ENCODE measurements at regions not wholly inside any gene's neighbourhood (a gene's known extent, or its start where the extent isn't known, plus 50 kb on each side); places are given as distances from the start of the nearest gene placed in this dataset.

DNA sequence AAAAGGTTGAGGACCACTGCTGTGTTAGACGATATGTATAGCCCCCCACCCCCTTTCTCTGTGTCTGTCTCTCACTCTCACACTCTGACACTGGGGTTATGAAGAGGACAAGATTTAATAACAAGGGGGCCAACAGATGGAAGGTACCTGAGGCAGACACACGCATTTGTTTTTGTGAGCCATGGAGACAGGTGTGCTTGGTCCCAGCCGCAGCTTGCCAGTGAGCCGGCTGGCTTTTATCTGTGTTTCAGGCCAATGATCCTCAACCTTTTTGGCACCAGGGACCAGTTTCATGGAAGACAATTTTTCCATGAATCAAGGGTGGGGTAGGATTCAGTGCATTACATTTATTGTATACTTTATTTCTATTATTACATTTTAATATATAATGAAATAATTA lies 394.9 kb upstream of the RGMA start:
- DNase-seq (ENCODE audit: low spot score), result no peak

DNA sequence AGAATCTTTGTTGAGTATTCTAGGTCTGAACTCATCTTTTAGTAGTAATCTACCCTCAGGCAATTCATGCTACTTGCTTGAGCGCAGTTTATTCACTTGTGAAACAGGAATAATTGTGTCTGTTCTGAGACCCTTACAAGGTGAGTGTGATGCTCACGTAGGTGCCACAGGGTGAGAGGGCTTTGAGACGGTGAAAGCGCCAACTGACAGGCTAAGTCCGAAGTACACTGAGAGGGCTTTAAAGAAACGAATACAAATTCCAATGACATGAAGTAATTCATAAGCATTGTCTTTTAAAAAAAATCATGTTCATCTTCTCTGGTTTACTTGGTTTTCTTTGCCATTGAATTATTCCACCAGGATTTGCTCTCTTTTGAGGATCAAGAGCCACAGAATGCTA lies 393.7 kb upstream of the RGMA start:
- no peak for DNase-seq (ENCODE audit: low spot score)

DNA sequence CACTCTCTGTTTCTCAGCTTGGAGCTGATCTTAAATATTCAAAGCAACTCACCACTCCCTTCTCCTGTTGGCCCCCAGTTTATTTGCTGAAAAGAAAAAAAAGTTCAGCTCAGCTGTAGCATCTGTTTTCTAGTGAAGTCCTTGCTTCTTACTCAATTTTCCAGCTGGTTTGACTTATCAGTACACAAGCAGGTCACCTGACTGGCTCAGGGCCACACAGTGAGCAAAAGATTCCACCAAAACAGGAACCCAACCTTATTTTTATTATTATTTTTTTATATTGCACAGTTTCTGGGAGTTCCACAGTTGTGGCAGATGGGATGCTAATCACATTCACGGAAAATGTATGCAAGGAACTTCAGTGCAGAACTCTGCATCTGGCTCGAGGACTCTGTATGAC lies 390.7 kb upstream of the RGMA start:
- no peak for DNase-seq (ENCODE audit: low spot score)

DNA sequence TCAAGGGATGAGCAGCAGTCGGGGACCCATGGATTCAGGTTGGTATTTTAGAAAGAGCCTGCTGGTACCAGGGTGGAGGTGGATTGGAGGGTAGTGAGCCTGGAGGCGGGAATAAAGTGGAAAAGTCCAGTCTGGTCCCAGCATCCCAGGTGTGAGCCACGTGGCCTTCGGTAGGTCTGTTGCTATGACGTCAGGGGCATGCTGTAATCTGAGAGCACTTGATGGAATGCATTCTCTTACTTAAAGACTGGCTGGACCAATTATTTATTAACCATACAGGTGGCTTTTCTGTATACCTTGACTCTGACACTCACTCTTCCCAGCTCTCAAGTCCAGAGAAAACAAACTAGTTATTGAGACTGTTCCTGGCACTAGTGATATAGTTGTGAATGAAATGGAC lies 389.9 kb upstream of the RGMA start:
- DNase-seq (ENCODE audit: low spot score), result no peak

DNA sequence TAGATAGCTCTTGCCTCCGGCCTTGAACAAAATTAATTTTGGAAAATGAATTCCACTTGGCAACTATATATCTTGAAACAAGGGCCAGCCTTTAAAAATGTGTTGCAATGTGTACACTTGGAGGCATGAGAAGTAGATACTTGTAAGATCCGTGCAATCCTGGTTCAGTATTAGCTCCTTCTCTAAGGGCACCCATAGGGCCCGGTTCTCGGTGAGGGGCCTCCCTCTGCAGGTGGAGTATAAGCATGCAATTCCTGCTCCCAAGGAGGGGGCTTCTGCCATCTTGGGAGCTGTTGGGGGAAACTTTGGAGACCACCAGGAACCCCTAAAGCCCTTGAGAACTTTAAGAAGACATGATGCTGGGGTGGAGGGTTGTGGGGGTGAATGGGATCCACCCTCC lies 388.7 kb upstream of the RGMA start:
- no peak for DNase-seq (ENCODE audit: low spot score)

DNA sequence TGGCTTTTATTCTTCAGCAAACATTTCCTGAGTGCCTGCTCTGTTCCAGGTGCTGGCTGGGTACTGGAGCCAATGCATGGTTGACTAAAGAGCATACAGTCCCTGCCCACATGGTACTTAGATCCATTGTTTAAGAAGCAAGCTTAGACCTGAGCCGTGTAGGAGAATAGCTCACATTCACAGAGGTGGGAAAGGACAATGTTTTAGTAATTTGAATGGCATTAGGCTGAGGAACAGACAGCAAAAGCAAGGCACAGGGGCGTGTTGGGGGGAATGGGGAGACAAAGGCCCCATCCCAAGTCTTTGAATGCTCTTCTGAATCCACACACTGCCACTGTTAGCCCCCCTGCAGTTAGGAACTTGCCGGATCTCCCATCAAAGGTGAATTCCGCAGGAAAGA lies 388.2 kb upstream of the RGMA start:
- no peak for DNase-seq (ENCODE audit: low spot score)

DNA sequence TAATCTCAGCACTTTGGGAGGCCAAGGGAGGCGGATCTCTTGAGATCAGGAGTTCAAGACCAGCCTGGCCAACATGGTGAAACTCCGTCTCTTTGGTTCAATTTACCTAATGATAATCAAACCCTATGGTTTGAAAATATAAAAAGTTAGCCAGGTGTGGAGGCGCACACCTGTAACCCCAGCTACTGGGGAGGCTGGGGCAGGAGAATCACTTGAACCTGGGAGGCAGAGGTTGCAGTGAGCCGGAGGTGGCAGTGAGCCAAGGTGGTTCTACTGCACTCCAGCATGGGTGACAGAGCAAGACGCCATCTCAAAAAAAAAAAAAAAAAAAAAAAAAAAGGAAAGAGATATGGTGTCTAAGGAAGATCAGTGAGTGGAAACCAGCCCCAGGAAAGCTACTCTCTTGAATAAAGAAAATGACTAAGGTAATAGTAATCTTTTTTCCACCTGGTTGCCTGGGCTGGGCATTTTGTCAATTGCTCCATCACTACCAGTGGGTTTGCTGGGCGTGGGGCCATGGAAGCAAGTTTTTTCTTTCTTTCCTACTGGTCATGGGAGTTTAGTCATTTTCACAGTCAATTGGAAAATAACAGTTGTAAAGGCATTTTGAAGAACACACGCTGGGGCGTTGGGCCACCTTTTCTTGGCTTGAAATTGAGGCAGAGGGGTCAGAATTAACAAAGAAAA lies 387.6 kb upstream of the RGMA start:
- DNase-seq (ENCODE audit: low spot score), result no peak

DNA sequence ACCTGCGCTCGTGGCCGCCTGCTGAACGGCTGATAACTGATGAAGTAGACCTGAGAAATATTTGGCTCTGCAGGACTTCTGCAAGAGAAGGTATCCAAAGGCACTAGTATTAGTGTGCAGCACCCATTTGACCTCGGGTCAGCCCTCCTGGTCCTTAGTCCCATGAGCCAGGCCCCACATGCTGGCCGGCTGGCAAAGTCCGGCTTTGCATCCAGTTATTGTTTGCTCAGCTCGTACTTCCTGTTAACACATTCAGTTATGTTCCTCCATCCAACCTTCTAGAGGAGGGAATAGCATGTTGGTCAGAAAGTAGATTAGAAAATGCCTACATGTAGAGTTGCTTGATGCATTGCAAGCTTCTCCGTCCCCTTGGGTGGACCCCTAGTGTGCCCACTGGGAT lies 385.7 kb upstream of the RGMA start:
- DNase-seq (ENCODE audit: low spot score), result no peak

DNA sequence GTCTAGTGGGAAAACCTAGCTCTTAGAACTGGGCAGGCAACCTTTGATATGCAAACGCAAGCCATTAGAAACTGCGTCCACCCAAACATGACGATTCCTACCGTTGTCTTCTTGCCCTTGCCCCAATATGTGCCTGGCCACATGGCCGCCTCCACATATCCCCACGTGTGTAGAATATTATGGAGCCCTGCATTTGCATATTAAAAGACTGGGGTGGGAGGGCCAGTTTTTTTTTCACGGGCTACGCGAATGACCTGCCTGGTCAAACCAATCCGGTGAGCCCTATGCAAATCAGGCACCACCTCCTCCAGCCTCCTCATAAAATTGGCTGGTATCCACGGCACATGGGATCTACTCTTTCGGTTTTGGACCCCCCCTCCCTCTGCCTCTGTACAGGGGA lies 381.0 kb upstream of the RGMA start:
- no peak for DNase-seq (ENCODE audit: low spot score)

DNA sequence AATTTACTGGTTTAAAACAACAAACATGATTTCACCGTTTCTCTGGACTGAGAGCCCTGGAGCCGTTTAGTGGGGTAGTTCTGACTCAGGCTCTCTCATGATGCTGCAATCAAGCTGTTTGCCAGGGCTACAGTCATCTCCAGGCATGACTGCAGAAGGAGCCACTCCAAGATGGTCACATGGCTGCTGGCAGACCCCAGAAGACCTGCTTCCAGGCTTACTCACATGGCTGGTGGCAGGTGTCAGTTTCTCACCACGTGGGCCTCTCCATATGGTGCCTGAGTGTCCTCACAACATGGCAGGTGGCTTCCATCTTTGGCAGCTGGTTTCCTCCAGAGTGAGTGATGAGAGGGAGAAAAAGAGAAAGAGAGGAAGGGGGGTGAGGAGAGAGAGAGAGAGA lies 378.3 kb upstream of the RGMA start:
- DNase-seq (ENCODE audit: low spot score), result no peak

DNA sequence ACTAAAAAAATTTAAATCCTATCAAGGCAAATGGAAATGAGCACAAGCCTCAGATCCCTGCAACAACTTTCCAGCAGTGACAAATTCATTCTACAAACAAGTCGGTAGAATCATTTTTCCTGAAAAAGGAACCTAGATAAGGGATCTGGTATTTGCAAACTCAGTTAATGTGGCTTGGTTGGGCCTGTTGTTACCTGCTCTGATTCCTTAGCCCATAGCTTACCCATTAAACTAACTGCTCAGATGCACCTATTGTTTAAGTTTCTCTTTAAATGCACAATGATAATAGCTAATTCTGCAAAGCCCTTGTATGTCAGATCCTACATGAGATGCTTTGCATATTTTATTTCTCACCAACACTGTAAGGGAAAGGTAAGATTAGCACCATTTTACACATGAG lies 377.4 kb upstream of the RGMA start:
- DNase-seq (ENCODE audit: low spot score), result no peak

DNA sequence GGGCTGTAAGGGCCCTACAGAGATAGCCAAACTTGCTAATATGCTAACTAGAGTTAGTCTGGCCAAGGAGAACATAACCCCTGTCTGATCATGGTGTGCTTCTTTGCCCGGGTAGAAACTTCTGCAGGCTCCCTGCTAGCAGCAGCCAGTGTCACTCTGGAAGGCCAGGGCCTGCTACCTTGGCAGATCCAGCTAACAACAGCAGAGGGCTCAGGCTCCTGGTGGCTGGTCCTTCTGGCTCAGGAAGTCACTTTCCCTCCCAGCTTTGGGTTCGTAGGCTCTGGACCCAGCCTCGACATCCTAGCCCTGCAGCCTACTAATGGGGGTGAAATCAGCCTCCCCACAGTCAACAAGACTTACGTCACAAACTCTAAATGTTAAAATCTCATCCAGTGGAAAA lies 373.7 kb upstream of the RGMA start:
- DNase-seq (ENCODE audit: low spot score), result no peak

DNA sequence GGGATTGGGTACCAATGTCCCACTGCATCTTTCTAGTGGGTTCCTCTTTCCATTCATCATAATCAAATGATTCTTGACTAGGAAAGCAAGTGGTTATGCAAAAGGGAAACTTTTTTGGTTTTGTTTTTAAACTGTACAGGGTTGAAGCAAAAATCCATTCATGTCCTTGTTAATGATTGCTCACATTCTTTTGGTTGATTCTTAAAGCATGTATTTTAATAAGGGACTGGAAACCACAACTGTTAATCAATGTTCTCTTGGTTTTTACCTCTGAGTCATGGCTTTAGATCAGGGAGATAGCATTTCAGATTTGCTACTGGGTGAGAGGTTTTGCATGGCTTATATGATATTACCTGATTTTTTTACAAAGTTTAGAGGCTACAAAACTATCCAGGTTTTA lies 371.7 kb upstream of the RGMA start:
- no peak for DNase-seq (ENCODE audit: low spot score)

DNA sequence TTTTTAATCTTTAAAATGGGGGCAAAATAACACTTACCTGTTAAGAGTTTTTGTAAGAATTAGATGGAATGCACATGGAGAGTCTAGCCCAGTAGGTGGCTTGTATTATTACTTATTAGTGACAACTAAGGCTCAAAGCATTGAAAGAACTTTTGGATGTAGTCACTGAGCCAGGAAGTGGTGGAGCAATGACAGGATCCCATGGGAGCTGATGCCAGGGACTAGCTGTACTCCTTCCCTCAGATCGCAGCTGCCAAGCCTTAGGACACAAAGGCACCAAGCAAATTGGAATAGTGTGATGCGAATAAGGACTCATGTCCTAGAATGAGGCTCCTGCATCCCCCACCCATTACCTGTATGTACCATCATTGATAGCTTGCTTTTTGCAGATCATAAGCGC lies 370.4 kb upstream of the RGMA start:
- DNase-seq (ENCODE audit: low spot score), result peak; percentile 11

DNA sequence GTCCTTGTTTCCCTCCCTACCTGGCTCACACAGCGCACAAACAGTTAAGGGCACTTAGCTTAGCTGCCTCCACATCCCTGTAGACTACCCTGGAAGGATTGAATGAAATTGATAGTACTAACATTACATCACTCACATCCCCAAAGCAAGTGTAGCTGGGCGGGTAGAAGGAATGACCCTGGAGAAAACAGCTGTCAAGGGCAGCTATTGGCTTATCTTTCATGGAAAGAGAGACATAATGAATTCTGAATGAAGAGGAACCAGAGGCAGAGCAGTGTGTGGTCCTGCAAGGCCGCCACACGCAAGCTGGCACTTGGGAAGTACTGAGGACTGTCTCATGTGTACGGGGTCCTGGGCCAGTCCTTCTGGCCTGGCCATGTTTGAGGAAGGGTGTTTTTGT lies 369.6 kb upstream of the RGMA start:
- no peak for DNase-seq (ENCODE audit: low spot score)

DNA sequence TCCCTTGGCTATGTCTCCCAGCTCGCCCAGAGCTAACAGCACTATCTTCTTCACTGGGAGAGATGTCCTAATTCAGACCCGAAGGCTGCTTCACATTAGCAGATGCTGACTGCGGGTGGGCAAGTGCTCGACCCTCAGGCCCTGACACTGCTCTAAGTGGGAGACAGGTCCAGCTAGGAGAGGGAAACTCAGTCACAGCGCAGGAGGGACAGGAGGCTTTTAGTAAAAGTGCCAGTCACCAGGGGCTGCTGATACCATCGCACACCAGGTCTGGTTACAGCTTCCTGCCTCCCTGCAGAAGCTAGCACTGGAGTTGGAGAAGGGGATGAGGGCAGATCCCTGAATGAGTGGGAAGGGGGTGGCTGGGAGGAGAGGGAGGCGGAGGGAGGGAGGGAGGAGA lies 365.8 kb upstream of the RGMA start:
- no peak for DNase-seq (ENCODE audit: low spot score)

DNA sequence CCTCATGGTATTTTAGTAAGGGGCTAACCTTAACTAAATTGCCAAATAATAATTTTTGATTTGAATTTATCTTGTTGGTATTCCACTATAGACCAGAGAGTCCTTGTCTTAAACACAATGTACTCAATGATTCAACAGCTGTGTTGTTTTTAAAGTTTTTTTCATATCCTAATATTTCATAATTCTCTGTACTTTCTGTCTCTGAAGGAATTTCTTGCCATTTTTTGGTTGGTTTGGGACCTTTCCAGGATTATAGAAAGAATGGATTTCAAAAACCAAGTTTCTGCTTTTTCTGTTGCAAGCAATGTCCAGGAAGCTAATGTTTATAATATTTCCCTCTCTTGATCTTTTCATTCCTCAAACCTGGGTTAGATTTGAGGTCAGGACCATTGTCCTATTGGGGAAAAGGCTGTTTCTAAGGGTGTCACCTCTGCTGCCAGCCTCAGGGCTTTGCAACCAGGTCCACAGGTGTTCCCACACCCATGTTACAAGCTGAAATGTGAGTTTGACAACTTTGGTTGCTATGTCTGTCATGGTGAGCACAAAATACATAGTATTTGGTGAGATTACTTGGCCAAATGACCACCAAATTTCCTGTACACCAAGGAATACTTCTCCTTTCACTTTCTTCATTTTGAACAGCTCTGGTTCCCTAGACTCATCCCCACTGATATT lies 363.7 kb upstream of the RGMA start:
- no peak for DNase-seq (ENCODE audit: low spot score)

DNA sequence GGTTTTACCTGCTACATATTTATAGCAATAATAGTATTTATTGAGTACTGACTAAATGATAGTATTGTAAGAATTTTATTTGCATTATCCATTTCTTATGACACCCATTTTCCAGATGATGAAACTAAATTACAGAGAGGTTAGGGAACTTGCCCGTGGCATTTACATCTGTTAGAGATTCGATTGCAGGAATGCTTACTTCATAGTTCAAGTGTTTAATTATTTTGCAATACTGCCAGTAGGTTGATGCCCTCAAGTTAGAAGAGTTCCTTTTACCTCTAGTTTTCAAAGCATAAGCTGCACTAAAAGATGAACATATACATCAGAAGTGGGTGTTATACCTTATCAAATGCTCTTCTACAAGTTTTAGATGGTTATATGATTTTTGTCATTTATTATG lies 362.8 kb upstream of the RGMA start:
- DNase-seq (ENCODE audit: low spot score), result no peak

DNA sequence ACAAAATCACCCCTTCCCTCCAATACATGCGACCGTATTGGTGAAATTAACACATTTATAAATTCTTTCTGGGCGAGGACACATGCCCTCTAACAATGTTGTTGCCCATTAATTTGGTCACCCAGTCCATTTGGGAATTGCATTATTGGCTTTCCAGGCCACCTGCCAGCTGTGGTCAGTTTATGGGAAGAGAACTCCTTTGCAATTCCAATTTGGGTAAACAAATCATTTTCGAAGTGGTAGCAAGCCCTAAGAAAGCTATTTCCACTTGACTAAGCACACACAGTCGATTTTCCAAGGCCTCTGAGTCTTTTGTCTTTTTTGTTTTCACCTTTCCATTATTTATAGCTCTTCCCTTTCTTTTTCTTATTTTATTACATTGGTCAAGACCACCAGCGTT lies 362.3 kb upstream of the RGMA start:
- DNase-seq (ENCODE audit: low spot score), result no peak

DNA sequence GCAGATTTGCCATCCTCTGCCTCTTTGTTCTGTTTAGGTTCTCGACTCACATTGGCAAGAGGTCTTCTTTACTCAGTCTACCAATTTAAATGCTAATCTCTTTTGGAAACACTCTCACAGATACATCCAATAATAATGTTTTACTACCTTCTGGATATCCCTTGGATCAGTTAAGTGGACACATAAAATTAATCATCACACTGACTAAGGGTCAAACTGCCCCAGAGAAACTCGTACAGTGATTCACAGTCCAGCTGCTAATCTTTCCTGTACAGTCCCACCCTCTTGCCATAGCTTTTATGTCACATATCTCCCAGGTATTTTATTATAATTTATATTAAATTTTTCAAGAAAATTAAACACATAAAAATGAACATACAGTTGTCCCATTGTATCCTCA lies 360.8 kb upstream of the RGMA start:
- no peak for DNase-seq (ENCODE audit: low spot score)

DNA sequence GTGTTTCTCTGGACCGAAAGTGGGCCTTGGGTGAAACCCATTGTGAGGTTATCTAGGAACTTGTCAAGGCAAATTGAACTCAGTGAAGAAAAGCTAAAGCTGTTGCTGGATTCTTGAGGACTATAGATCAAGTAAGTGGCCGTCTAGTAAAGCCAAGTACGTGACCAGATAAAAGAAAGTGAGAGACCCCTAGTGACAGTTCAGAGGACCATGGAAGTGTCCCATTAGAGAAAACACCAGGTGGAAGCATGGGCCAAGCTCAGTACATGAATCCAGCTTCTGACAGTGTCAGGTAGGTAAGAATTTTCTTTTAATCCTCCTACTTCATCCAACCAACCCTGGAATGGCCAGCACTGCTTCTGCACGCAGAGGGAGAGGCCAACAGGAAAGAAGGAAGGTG lies 349.3 kb upstream of the RGMA start:
- no peak for DNase-seq (ENCODE audit: low spot score)

DNA sequence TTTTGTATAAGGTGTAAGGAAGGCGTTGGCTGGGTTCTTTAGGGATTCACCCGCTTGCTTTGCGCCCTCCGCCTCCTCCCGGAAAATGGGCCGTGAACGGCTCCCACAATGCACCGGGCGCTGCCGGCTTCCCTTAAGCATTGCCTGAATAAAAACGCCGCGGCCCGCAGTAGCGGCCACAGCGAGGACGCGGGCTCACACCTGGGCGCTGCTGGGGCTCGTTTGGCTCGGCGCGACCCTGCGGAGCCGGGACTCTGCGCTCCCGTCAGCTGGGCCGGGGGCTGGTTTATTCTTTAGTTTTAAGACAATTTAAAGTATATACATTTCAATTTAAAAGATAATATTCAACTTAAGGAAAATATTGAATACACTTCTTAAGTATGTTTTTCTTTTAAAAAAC lies 343.5 kb upstream of the RGMA start:
- no peak for DNase-seq (ENCODE audit: low spot score)

DNA sequence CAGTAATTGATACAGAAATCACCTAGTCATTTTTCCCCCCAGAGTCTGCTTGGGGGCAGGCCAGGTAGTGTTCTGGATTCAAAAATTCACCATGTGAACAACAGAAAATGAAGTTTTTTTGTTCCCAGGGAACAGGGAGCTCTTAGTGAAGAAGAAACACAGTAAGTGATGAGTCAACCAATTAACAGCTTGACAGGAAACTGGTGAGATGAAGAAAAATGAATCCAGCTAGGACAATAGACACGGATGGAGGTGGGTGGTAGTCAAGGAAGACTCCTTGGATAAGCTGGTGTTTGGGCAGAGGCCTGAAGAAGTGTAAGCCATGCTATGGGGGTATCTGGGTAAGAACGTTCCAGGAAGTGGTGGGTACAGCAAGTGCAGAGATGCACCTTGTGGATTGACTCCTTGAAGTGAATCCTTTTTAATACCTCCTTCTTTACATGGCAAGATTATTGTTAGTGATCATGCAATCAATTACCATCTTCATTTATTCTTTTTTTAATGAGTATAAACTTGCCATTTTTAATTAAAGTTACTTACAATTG lies 339.9 kb upstream of the RGMA start:
- no peak for DNase-seq (ENCODE audit: low spot score)

DNA sequence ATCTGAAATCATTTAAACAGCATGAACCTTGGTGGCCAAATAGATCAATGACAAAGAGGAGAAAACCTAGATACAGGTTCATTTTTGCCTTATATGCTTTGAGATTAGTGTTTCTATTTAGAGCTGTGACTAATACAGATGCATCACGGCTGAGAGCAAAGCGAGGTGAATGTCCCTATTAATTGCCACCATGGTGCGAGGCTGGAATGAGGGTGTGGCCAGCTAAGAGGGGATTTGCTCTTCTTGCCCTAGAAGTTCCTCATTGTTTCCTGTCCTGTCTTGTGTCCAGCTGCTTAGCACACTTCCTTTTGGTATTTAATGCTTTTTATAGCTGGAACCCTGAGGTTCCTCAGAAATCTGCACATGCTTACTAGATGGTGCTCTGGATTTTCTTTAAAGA lies 339.1 kb upstream of the RGMA start:
- DNase-seq (ENCODE audit: low spot score), result no peak

Data from putamen (tissue), 1 donor.